Mammary epithelial cell (primary cell): ENCODE measurements at regions not wholly inside any gene's neighbourhood (a gene's known extent, or its start where the extent isn't known, plus 50 kb on each side); places are given as distances from the start of the nearest gene placed in this dataset.

ENCODE experiments used
- CTCF ChIP-seq, 2 donors: IDR thresholded peaks in 1 of 2; conservative IDR thresholded peaks in 1 of 2; 2 replicates each; pipeline ENCODE4 v1.5.1; 2011 to 2012; ENCODE audit warnings: inconsistent platforms in 2 of 2, low read length in 2 of 2, mild to moderate bottlenecking in 2 of 2, control low read depth in 1 of 2, low read depth in 1 of 2; ENCODE audit not compliant: insufficient read depth in 1 of 2; ENCODE audit errors: extremely low read depth in 1 of 2
- EZH2 ChIP-seq: IDR thresholded peaks from 2 replicates; pipeline ENCODE4 v1.6.1; 2012; ENCODE audit warnings: low read length, inconsistent platforms, borderline replicate concordance

- TF ChIP-seq CTCF (conservative IDR thresholded peaks at IDR 0.05 in 1 of 2, IDR thresholded peaks at IDR 0.05 in 1 of 2; ENCODE audit: extremely low read depth in 1 of 2, insufficient read depth in 1 of 2, low read depth in 1 of 2, low read length in 2 of 2) = no peak
- TF ChIP-seq EZH2 = no peak
Observed at GRCh38 chr9:91163444-91163772, 198.3 kb downstream of the AUH start.
